Left lung (tissue), 4 donors: ENCODE measurements at regions not wholly inside any gene's neighbourhood (a gene's known extent, or its start where the extent isn't known, plus 50 kb on each side); places are given as distances from the start of the nearest gene placed in this dataset.

Source experiments
- ATAC-seq: fragments of 200-7000 bp; cut with Tn5 transposase; one replicate; pipeline ENCODE4 v1.9.1; 2020; ENCODE audit warnings: moderate library complexity
- DNase-seq, 4 donors: peaks; one replicate each; pipeline ENCODE4 v3.0.0-alpha.2; 2013 to 2020
- H3K27ac ChIP-seq, 2 donors: fragments of 200-600 bp; sonication (generic) in 1 of 2; one replicate each; pipeline versions ENCODE4 v1.5.0 to v1.8.0; 2020 to 2021
- H3K27me3 ChIP-seq, 2 donors: fragments of 200-600 bp; sonication (generic) in 1 of 2; one replicate each; pipeline versions ENCODE4 v1.5.0 to v1.8.0; 2020 to 2021
- H3K36me3 ChIP-seq, 2 donors: fragments of 200-600 bp; sonication (generic) in 1 of 2; one replicate each; pipeline versions ENCODE4 v1.5.0 to v1.8.0; 2020 to 2021
- H3K4me1 ChIP-seq, 2 donors: fragments of 200-600 bp; one replicate each; pipeline ENCODE4 v1.8.0; 2021
- H3K4me3 ChIP-seq, 2 donors: fragments of 200-600 bp; sonication (generic) in 1 of 2; one replicate each; pipeline versions ENCODE4 v1.5.0 to v1.8.0; 2020 to 2021; ENCODE audit warnings: mild to moderate bottlenecking in 1 of 2
- H3K9me3 ChIP-seq, 2 donors: fragments of 200-600 bp; sonication (generic) in 1 of 2; one replicate each; pipeline versions ENCODE4 v1.5.0 to v1.8.0; 2020 to 2021
- intact Hi-C, 2 donors: fragments of 100-400 bp; cut with DNase I; formaldehyde crosslinking; loops; one replicate each; pipeline versions ENCODE4 v1.11.2 to v1.14.2; 2022
- TF ChIP-seq, protein P1 (sequence below), 2 donors: fragments of 200-600 bp; sonication (generic) in 1 of 2; IDR thresholded peaks; one replicate each; pipeline versions ENCODE4 v1.5.0 to v1.8.0; 2021; ENCODE audit warnings: antibody characterized with exemption in 2 of 2
- donor health status: DM: no; HTN: yes; CAD: no.
- donor health status: DM: no; HTN: no; CAD: no.

DNA sequence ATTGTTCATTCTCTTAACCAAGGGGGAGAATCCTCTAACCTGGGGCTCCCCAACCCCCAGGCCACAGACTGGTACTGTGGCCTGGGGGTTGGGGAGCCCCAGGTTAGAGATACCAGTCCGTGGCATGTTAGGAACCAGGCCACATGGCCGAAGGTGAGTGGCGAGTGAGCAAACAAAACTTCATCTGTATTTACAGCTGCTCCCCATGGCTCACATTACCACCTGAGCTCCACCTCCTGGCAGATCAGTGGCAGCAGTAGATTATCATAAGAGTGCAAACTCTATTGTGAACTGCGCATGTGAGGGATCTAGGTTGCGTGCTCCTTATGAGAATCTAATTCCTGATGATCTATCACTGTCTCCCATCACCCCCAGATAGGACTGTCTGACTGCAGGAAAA is 957.2 kb upstream of the PRKX start:
- no peaks in the 10 kb centered on the region for H3K4me1 ChIP-seq
- intact Hi-C loops: no loop called here
- H3K27me3 ChIP-seq: no peaks in the 10 kb centered on the region
- H3K27ac ChIP-seq: no peak overlapping the region
- TF ChIP-seq, protein P1, sequence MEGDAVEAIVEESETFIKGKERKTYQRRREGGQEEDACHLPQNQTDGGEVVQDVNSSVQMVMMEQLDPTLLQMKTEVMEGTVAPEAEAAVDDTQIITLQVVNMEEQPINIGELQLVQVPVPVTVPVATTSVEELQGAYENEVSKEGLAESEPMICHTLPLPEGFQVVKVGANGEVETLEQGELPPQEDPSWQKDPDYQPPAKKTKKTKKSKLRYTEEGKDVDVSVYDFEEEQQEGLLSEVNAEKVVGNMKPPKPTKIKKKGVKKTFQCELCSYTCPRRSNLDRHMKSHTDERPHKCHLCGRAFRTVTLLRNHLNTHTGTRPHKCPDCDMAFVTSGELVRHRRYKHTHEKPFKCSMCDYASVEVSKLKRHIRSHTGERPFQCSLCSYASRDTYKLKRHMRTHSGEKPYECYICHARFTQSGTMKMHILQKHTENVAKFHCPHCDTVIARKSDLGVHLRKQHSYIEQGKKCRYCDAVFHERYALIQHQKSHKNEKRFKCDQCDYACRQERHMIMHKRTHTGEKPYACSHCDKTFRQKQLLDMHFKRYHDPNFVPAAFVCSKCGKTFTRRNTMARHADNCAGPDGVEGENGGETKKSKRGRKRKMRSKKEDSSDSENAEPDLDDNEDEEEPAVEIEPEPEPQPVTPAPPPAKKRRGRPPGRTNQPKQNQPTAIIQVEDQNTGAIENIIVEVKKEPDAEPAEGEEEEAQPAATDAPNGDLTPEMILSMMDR (IDR thresholded peaks at IDR 0.05): no peak
- no peaks in the 10 kb centered on the region for H3K9me3 ChIP-seq
- H3K36me3 ChIP-seq: no peaks in the 10 kb centered on the region
- no peak for ATAC-seq
- H3K4me3 ChIP-seq: no peak overlapping the region
- DNase-seq: no peak

DNA sequence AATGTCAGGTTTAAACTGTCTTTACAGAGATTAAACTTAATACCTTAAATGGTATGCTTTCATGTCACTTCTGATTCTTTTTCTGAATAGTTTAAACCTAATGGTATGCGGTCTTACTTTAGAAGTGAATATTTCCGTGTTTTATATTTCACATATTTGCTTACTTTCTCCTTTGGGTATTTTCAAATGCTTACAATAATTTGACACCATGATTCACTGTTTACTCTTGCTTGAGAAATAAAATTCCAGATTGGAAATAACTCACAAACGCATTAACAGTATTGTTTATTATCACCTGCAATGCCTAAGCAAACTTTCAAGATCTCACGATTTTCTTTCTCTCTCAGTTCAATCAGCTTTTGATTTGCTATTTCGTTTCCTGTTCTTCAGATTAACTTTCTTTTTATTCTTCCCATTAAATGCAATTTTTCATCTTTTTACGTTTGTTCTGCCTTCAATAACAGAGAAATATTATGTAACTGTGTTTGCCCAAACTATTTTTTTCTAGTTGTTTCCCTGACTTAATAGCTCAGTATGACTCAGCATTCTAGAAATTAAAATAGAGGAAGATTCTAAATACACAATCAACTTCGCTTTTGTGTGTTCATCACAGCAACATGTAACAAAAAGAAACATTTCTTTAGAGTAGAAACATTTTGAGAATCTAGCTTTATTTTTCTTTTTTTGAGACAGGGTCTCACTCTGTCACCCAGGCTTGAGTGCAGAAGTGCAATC is 955.5 kb upstream of the PRKX start:
- Histone ChIP-seq H3K36me3 (no peaks in the 10 kb centered on the region), H3K27me3 (no peaks in the 10 kb centered on the region), H3K9me3 (no peaks in the 10 kb centered on the region), H3K4me1 (no peaks in the 10 kb centered on the region), H3K27ac (no peak overlapping the region), H3K4me3 (no peak overlapping the region)
- ATAC-seq (no peak), DNase-seq (no peak)
- intact Hi-C loops: no loop called here
- TF ChIP-seq, protein P1 (IDR thresholded peaks at IDR 0.05): no peak

DNA sequence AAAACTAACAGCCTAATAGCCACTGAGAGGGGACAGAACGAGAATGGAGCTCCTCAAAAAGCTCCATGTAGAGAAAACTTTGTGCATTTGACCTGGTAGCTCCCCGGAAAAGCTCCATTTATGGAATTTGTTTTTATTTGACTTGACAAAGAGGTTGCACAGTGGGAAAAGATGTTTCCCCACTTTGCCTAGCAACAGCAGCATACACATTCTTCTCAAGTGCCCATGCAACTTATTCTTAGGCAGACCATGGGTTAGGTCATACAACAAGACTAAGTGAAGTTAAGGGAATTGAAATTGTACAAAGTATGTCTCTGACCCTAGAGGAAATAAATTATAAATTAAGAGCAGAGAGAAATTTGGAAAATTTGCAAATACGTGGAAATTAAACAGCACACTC is 949.6 kb upstream of the PRKX start:
- TF ChIP-seq, protein P1 (IDR thresholded peaks at IDR 0.05): no peak
- H3K36me3 ChIP-seq: no peaks in the 10 kb centered on the region
- H3K27me3 ChIP-seq: no peaks in the 10 kb centered on the region
- no peak overlapping the region for H3K4me3 ChIP-seq
- no peak overlapping the region for H3K27ac ChIP-seq
- no peaks in the 10 kb centered on the region for H3K9me3 ChIP-seq
- H3K4me1 ChIP-seq: no peaks in the 10 kb centered on the region
- no peak for DNase-seq
- ATAC-seq: no peak
- intact Hi-C loops: no loop called here

DNA sequence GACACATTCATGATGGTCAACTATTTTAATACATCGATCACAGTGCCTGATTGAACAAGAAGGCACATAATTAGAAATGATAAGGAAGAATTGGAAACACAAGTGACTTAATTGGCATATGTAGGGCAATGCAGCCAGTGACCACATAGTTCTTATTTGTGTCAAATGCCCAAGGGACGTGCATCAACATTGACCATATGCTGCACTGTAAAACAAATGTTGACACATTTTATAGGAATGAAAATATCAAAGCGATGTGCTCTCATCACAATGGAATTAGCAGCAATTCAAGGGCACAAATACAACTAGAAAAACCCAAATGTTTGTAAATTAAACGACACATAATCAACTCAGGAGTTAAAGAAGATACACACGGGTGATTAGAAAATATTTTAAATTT is 948.3 kb upstream of the PRKX start:
- intact Hi-C loops: no loop called here
- DNase-seq (no peak), ATAC-seq (no peak)
- TF ChIP-seq, protein P1 (IDR thresholded peaks at IDR 0.05): no peak
- Histone ChIP-seq H3K36me3 (no peaks in the 10 kb centered on the region), H3K9me3 (no peaks in the 10 kb centered on the region), H3K27me3 (no peaks in the 10 kb centered on the region), H3K4me3 (no peak overlapping the region), H3K27ac (no peak overlapping the region), H3K4me1 (no peaks in the 10 kb centered on the region)

DNA sequence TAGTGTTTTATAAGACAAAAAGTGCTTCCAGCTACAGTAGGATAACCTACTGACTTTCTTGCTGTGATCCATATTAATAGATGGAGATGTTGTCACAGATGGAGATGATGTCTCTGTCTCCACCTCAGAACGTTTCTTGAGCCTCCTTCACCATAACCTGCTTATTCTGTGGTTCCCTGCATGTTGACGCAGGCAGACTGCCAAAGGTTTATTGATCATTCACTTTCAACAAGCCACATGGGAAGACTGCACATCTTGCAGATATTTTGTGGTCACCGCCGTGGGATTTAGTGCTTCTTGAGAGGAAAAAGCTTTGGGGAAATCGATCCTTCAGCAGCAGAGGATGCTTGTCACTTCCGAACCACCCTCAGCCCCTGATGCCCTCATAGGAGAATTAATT is 943.0 kb upstream of the PRKX start:
- Histone ChIP-seq H3K36me3 (no peaks in the 10 kb centered on the region), H3K4me1 (no peaks in the 10 kb centered on the region), H3K27me3 (no peaks in the 10 kb centered on the region), H3K9me3 (no peaks in the 10 kb centered on the region), H3K27ac (no peak overlapping the region), H3K4me3 (no peak overlapping the region)
- no peak for DNase-seq
- no peak for ATAC-seq
- intact Hi-C loops: no loop called here
- TF ChIP-seq, protein P1 (IDR thresholded peaks at IDR 0.05): no peak
